ES-I3 (cell line): ENCODE measurements at regions not wholly inside any gene's neighbourhood (a gene's known extent, or its start where the extent isn't known, plus 50 kb on each side); places are given as distances from the start of the nearest gene placed in this dataset.
"Not testable (repeated sequence)": the region's sequence is repeated elsewhere in the genome, so short reads cannot be mapped to it uniquely, and the experiment has no call there.

ENCODE experiments used
- H3K36me3 ChIP-seq: 2 replicates; pipeline ENCODE4 v1.6.1; 2013; ENCODE audit warnings: mild to moderate bottlenecking, low read length, control low read depth, moderate library complexity; ENCODE audit not compliant: insufficient read depth
- H3K4me1 ChIP-seq: 2 replicates; pipeline ENCODE4 v1.6.1; 2013; ENCODE audit warnings: mild to moderate bottlenecking, control low read depth, low read length; ENCODE audit not compliant: insufficient read depth
- H3K9ac ChIP-seq: 2 replicates; pipeline ENCODE4 v1.6.1; 2013; ENCODE audit warnings: low read depth, mild to moderate bottlenecking, low read length, moderate library complexity
- H3K9me3 ChIP-seq: 2 replicates; pipeline ENCODE4 v1.6.1; 2013; ENCODE audit warnings: mild to moderate bottlenecking, low read length, moderate library complexity; ENCODE audit not compliant: control insufficient read depth, insufficient read depth

- H3K9me3 ChIP-seq: no peaks in the 10 kb centered on the region
- no peaks in the 10 kb centered on the region for H3K4me1 ChIP-seq
- no peaks in the 10 kb centered on the region for H3K36me3 ChIP-seq
- no peak overlapping the region for H3K9ac ChIP-seq
Measured at GRCh38 chr3:186464424-186465093, 79.6 kb downstream of the CRYGS start.

GRCh38 chr3:186461141-186461540 is 83.0 kb downstream of the CRYGS start:
- Histone ChIP-seq H3K4me1 (no peaks in the 10 kb centered on the region; the same call in 1 of the 2 replicates), H3K9me3 (no peaks in the 10 kb centered on the region), H3K36me3 (no peaks in the 10 kb centered on the region), H3K9ac (no peak overlapping the region)

- Histone ChIP-seq H3K9me3 (no peaks in the 10 kb centered on the region), H3K36me3 (no peaks in the 10 kb centered on the region), H3K9ac (no peak overlapping the region), H3K4me1 (no peaks in the 10 kb centered on the region; the same call in 1 of the 2 replicates)
Measured at GRCh38 chr3:186459108-186459467, 85.1 kb downstream of the CRYGS start.

- Histone ChIP-seq H3K4me1 (no peaks in the 10 kb centered on the region; the same call in 1 of the 2 replicates), H3K36me3 (no peaks in the 10 kb centered on the region), H3K9me3 (no peaks in the 10 kb centered on the region), H3K9ac (no peak overlapping the region)
Measured at GRCh38 chr3:186458306-186459107, 85.7 kb downstream of the CRYGS start.

GRCh38 chr3:186457236-186457635 is 86.9 kb downstream of the CRYGS start:
- Histone ChIP-seq H3K9me3 (no peaks in the 10 kb centered on the region), H3K4me1 (no peaks in the 10 kb centered on the region; the same call in 1 of the 2 replicates), H3K9ac (no peak overlapping the region), H3K36me3 (no peaks in the 10 kb centered on the region)

- Histone ChIP-seq H3K4me1 (no peaks in the 10 kb centered on the region; the same call in 1 of the 2 replicates), H3K9ac (no peak overlapping the region), H3K36me3 (no peaks in the 10 kb centered on the region), H3K9me3 (no peaks in the 10 kb centered on the region)
Measured at GRCh38 chr3:186456731-186457191, 87.4 kb downstream of the CRYGS start.

GRCh38 chr3:186454881-186455703 is 89.1 kb downstream of the CRYGS start:
- H3K4me1 ChIP-seq: no peaks in the 10 kb centered on the region; the same call in 1 of the 2 replicates
- no peaks in the 10 kb centered on the region for H3K9me3 ChIP-seq
- no peak overlapping the region for H3K9ac ChIP-seq
- H3K36me3 ChIP-seq: no peaks in the 10 kb centered on the region

GRCh38 chr3:186453531-186453930 is 90.6 kb downstream of the CRYGS start:
- H3K36me3 ChIP-seq: no peaks in the 10 kb centered on the region
- H3K9ac ChIP-seq: no peak overlapping the region
- no peaks in the 10 kb centered on the region for H3K9me3 ChIP-seq
- no peaks in the 10 kb centered on the region; the same call in 1 of the 2 replicates for H3K4me1 ChIP-seq

GRCh38 chr3:186452517-186452916 is 90.5 kb upstream of the DGKG start:
- H3K9ac ChIP-seq: no peak overlapping the region
- H3K4me1 ChIP-seq: no peaks in the 10 kb centered on the region; the same call in 1 of the 2 replicates
- no peaks in the 10 kb centered on the region for H3K9me3 ChIP-seq
- no peaks in the 10 kb centered on the region for H3K36me3 ChIP-seq

GRCh38 chr3:186451371-186451770 is 89.3 kb upstream of the DGKG start:
- Histone ChIP-seq H3K9me3 (no peaks in the 10 kb centered on the region), H3K36me3 (no peaks in the 10 kb centered on the region), H3K9ac (no peak overlapping the region), H3K4me1 (no peaks in the 10 kb centered on the region; the same call in 1 of the 2 replicates)

- H3K36me3 ChIP-seq: no peaks in the 10 kb centered on the region
- H3K4me1 ChIP-seq: no peaks in the 10 kb centered on the region
- H3K9me3 ChIP-seq: no peaks in the 10 kb centered on the region
- H3K9ac ChIP-seq: no peak overlapping the region
Measured at GRCh38 chr3:186444974-186445373, 82.9 kb upstream of the DGKG start.

- H3K9ac ChIP-seq: no peak overlapping the region
- H3K4me1 ChIP-seq: no peaks in the 10 kb centered on the region
- H3K9me3 ChIP-seq: no peaks in the 10 kb centered on the region
- no peaks in the 10 kb centered on the region for H3K36me3 ChIP-seq
Measured at GRCh38 chr3:186444288-186444687, 82.3 kb upstream of the DGKG start.

GRCh38 chr3:186442979-186443378 is 80.9 kb upstream of the DGKG start:
- H3K9ac ChIP-seq, H3K4me1 ChIP-seq, H3K9me3 ChIP-seq, H3K36me3 ChIP-seq: not testable (repeated sequence)

- H3K9me3 ChIP-seq: no peaks in the 10 kb centered on the region
Measured at GRCh38 chr3:186442162-186442561, 80.1 kb upstream of the DGKG start.

More at GRCh38 chr3:186442162-186442561, 80.1 kb upstream of the DGKG start:
- Histone ChIP-seq H3K36me3 (no peaks in the 10 kb centered on the region), H3K9ac (no peak overlapping the region), H3K4me1 (no peaks in the 10 kb centered on the region)
